Activated CD4-positive, alpha-beta memory T cell treated with anti-CD3 and anti-CD28 coated beads, Interleukin-2, amount 10 ng/mL, durations not matched to agents 7 days and 5 days (primary cell): ENCODE measurements at regions not wholly inside any gene's neighbourhood (a gene's known extent, or its start where the extent isn't known, plus 50 kb on each side); places are given as distances from the start of the nearest gene placed in this dataset.

Source experiments
- CTCF ChIA-PET: fragments of 350-600 bp; sonication (Branson Sonifier 250); formaldehyde crosslinking; loops from one replicate; lab custom pipeline; 2021; ENCODE audit warnings: antibody characterized with exemption, inconsistent platforms; lab: Charles Lee
- POLR2A ChIA-PET: fragments of 350-600 bp; sonication (Branson Sonifier 250); formaldehyde crosslinking; loops from one replicate; lab custom pipeline; 2021; ENCODE audit warnings: antibody characterized with exemption; lab: Charles Lee
- DNase-seq: peaks from one replicate; pipeline ENCODE4 v3.0.0-alpha.2; 2020
- H3K27ac Mint-ChIP-seq: one replicate; pipeline ENCODE4 v1.8.0; 2021; ENCODE audit warnings: mild to moderate bottlenecking, mixed read lengths
- H3K27me3 Mint-ChIP-seq: one replicate; pipeline ENCODE4 v1.8.0; 2021; ENCODE audit warnings: mixed read lengths
- H3K36me3 Mint-ChIP-seq: one replicate; pipeline ENCODE4 v1.8.0; 2021; ENCODE audit warnings: low read depth, mixed read lengths
- H3K4me1 Mint-ChIP-seq: one replicate; pipeline ENCODE4 v1.8.0; 2021; ENCODE audit warnings: mixed read lengths
- H3K4me3 Mint-ChIP-seq: one replicate; pipeline ENCODE4 v1.8.0; 2021; ENCODE audit warnings: mild to moderate bottlenecking, mixed read lengths
- H3K9me3 Mint-ChIP-seq: one replicate; pipeline ENCODE4 v1.8.0; 2021; ENCODE audit warnings: mixed read lengths

GRCh38 chr2:189943009-189943408 is 119.5 kb downstream of the MSTN start:
- H3K9me3 Mint-ChIP-seq: peaks cover 17% of the 10 kb centered on the region
- ChIA-PET CTCF (no interaction called here), POLR2A (no interaction called here)
- no peak overlapping the region for H3K4me3 Mint-ChIP-seq
- no peaks in the 10 kb centered on the region for H3K36me3 Mint-ChIP-seq
- no peaks in the 10 kb centered on the region for H3K27me3 Mint-ChIP-seq
- no peak for DNase-seq
- H3K4me1 Mint-ChIP-seq: no peaks in the 10 kb centered on the region
- no peak overlapping the region for H3K27ac Mint-ChIP-seq

- DNase-seq: no peak
- Mint-ChIP-seq H3K27ac (no peak overlapping the region), H3K4me3 (no peak overlapping the region), H3K9me3 (peaks cover 17% of the 10 kb centered on the region), H3K4me1 (no peaks in the 10 kb centered on the region), H3K36me3 (no peaks in the 10 kb centered on the region), H3K27me3 (no peaks in the 10 kb centered on the region)
- POLR2A ChIA-PET: no interaction called here
- CTCF ChIA-PET: no interaction called here
Measured at GRCh38 chr2:189940913-189941312, 121.6 kb downstream of the MSTN start.

GRCh38 chr2:189937691-189938090 is 124.8 kb downstream of the MSTN start:
- Mint-ChIP-seq H3K36me3 (no peaks in the 10 kb centered on the region), H3K9me3 (peaks cover 13% of the 10 kb centered on the region), H3K27me3 (peaks cover 1% of the 10 kb centered on the region), H3K4me3 (no peak overlapping the region), H3K27ac (no peak overlapping the region), H3K4me1 (no peaks in the 10 kb centered on the region)
- POLR2A ChIA-PET: no interaction called here
- no peak for DNase-seq
- CTCF ChIA-PET: no interaction called here

- Mint-ChIP-seq H3K27me3 (peaks cover 2% of the 10 kb centered on the region), H3K27ac (no peak overlapping the region), H3K9me3 (no peaks in the 10 kb centered on the region), H3K36me3 (no peaks in the 10 kb centered on the region), H3K4me1 (no peaks in the 10 kb centered on the region), H3K4me3 (no peak overlapping the region)
- no peak for DNase-seq
- CTCF ChIA-PET: no interaction called here
- POLR2A ChIA-PET: no interaction called here
Measured at GRCh38 chr2:189933911-189934399, 128.6 kb downstream of the MSTN start.

GRCh38 chr2:189933041-189933440 is 129.5 kb downstream of the MSTN start:
- Mint-ChIP-seq H3K27ac (no peak overlapping the region), H3K9me3 (no peaks in the 10 kb centered on the region), H3K4me3 (no peak overlapping the region), H3K36me3 (no peaks in the 10 kb centered on the region), H3K4me1 (no peaks in the 10 kb centered on the region), H3K27me3 (peaks cover 2% of the 10 kb centered on the region)
- ChIA-PET POLR2A (no interaction called here), CTCF (no interaction called here)
- DNase-seq: no peak

- Mint-ChIP-seq H3K27ac (no peak overlapping the region), H3K27me3 (peaks cover 5% of the 10 kb centered on the region), H3K4me3 (no peak overlapping the region), H3K9me3 (no peaks in the 10 kb centered on the region), H3K36me3 (no peaks in the 10 kb centered on the region), H3K4me1 (no peaks in the 10 kb centered on the region)
- ChIA-PET POLR2A (no interaction called here), CTCF (interaction anchor here (0.6 kb wide), 1 partner anchor 11 kb away, joined by 3 read pairs; no protein-coding TSS in a partner anchor)
- DNase-seq: no peak
Measured at GRCh38 chr2:189927823-189928222, 134.7 kb downstream of the MSTN start.
